ENCODE measurements at regions not wholly inside any gene's neighbourhood (a gene's known extent, or its start where the extent isn't known, plus 50 kb on each side); places are given as distances from the start of the nearest gene placed in this dataset.

DNA sequence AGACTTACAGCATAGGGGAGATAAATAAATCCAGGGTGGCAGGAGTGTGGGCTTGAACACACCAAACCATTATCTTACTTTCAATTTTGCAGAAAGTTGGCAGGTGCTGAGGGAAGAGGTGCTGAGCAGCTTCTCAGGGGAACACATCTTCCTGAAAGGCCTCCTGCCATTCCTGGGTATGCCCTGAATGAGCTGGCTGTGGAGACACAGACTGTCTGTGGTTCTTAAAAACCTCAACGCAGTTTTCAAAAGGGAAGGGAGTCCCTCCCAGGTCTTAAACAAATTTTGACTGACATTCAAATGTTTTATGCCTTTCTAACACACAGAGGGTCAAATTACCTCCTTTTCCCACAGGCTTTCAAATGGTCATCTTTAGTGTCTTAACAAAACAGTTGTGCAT, 166.9 kb downstream of the TNFSF18 start:
- Histone ChIP-seq H3K4me1 (ENCODE audit: insufficient read depth, poor library complexity, severe bottlenecking) (peaks cover 13% of the 10 kb centered on the region), H3K4me3 (ENCODE audit: severe bottlenecking) (no peak overlapping the region), H3K36me3 (ENCODE audit: low read depth) (no peaks in the 10 kb centered on the region), H3K27me3 (ENCODE audit: insufficient read depth, poor library complexity, severe bottlenecking) (no peaks in the 10 kb centered on the region), H3K9me3 (ENCODE audit: severe bottlenecking) (no peaks in the 10 kb centered on the region), H3K27ac (ENCODE audit: poor library complexity, severe bottlenecking) (no peak overlapping the region)
- TF ChIP-seq, protein P1, sequence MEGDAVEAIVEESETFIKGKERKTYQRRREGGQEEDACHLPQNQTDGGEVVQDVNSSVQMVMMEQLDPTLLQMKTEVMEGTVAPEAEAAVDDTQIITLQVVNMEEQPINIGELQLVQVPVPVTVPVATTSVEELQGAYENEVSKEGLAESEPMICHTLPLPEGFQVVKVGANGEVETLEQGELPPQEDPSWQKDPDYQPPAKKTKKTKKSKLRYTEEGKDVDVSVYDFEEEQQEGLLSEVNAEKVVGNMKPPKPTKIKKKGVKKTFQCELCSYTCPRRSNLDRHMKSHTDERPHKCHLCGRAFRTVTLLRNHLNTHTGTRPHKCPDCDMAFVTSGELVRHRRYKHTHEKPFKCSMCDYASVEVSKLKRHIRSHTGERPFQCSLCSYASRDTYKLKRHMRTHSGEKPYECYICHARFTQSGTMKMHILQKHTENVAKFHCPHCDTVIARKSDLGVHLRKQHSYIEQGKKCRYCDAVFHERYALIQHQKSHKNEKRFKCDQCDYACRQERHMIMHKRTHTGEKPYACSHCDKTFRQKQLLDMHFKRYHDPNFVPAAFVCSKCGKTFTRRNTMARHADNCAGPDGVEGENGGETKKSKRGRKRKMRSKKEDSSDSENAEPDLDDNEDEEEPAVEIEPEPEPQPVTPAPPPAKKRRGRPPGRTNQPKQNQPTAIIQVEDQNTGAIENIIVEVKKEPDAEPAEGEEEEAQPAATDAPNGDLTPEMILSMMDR (IDR thresholded peaks at IDR 0.05; ENCODE audit: poor library complexity, severe bottlenecking) = no peak
- DNase-seq (ENCODE audit: low spot score) (no peak), ATAC-seq (ENCODE audit: low read depth) (no peak)

DNA sequence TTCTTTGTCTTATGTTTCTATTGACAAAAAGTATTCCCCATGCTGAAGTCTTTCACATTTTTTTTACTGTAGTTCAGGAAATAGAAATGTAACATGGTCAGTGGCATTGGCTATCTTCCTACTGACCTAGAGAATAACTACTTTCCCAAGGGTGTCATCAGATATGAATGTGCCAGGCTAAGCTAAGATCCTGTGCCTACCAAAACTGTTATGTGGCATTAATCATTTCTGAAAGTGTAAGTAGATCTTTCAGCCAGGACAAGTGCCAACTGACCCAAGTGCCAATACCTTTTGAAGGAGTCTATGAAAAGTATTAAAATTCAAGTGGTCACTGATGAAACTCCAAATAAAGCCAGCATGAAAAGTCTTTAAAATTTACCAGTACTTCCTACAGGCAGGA, 165.3 kb downstream of the TNFSF18 start:
- TF ChIP-seq, protein P1 (IDR thresholded peaks at IDR 0.05; ENCODE audit: poor library complexity, severe bottlenecking) = no peak
- DNase-seq (ENCODE audit: low spot score) (no peak), ATAC-seq (ENCODE audit: low read depth) (peak; percentile 40; the same call in 1 of the 3 replicates)
- Histone ChIP-seq H3K27ac (ENCODE audit: poor library complexity, severe bottlenecking) (no peak overlapping the region), H3K27me3 (ENCODE audit: insufficient read depth, poor library complexity, severe bottlenecking) (no peaks in the 10 kb centered on the region), H3K36me3 (ENCODE audit: low read depth) (no peaks in the 10 kb centered on the region), H3K4me1 (ENCODE audit: insufficient read depth, poor library complexity, severe bottlenecking) (peaks cover 13% of the 10 kb centered on the region), H3K4me3 (ENCODE audit: severe bottlenecking) (no peak overlapping the region), H3K9me3 (ENCODE audit: severe bottlenecking) (no peaks in the 10 kb centered on the region)

DNA sequence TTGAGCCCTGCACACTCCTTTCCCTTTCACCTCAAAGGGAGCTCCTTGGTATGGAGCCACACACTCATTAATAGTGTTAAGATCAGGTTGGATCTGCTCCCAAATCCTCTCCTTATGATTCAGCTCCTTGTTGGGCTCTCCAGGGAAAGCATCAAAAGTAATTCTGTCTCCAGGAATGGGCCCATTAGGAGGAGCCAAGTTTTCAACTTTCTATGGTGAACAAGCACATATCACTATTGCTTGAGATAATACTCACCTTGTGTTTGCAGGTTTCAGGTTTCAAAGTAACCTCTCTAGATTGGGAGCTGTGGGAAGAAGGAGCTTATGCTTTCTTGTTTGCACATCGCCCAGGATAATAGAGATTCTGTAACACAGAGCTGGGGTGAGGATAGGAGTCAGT, 164.8 kb downstream of the TNFSF18 start:
- no peak overlapping the region for H3K27ac ChIP-seq (ENCODE audit: poor library complexity, severe bottlenecking)
- ATAC-seq (ENCODE audit: low read depth) (peak; percentile 45; the same call in 1 of the 3 replicates), DNase-seq (ENCODE audit: low spot score) (no peak)

DNA sequence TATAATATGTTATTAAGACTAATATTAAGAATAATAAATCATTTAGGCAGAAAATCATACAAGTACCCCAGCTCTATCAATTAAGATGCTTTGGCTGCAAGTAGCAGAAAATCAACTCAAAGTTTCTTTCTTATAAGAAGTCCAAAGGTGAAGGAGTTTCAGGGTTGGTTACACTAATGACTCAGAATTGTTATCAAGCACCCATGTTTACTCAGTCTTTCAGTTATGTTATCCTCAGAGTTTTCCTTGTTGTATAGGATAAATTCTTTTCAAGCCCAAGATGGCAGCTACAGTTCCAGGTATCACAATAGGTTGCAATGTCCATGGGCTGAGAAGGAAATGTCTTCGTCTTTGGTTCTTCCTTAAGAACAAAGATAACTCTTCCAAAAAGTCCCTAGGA, 163.6 kb downstream of the TNFSF18 start:
- DNase-seq (ENCODE audit: low spot score) = no peak
- no peak for ATAC-seq (ENCODE audit: low read depth)
- Histone ChIP-seq H3K36me3 (ENCODE audit: low read depth) (no peaks in the 10 kb centered on the region), H3K4me3 (ENCODE audit: severe bottlenecking) (no peak overlapping the region), H3K27ac (ENCODE audit: poor library complexity, severe bottlenecking) (no peak overlapping the region), H3K27me3 (ENCODE audit: insufficient read depth, poor library complexity, severe bottlenecking) (no peaks in the 10 kb centered on the region), H3K9me3 (ENCODE audit: severe bottlenecking) (no peaks in the 10 kb centered on the region), H3K4me1 (ENCODE audit: insufficient read depth, poor library complexity, severe bottlenecking) (peaks cover 13% of the 10 kb centered on the region)
- TF ChIP-seq, protein P1 (IDR thresholded peaks at IDR 0.05; ENCODE audit: poor library complexity, severe bottlenecking) = no peak

More for the DNA sequence above, 164.8 kb downstream of the TNFSF18 start:
- H3K36me3 ChIP-seq (ENCODE audit: low read depth) = no peaks in the 10 kb centered on the region
- H3K27me3 ChIP-seq (ENCODE audit: insufficient read depth, poor library complexity, severe bottlenecking) = no peaks in the 10 kb centered on the region
- TF ChIP-seq, protein P1 (IDR thresholded peaks at IDR 0.05; ENCODE audit: poor library complexity, severe bottlenecking) = no peak
- H3K4me3 ChIP-seq (ENCODE audit: severe bottlenecking) = no peak overlapping the region
- peaks cover 13% of the 10 kb centered on the region for H3K4me1 ChIP-seq (ENCODE audit: insufficient read depth, poor library complexity, severe bottlenecking)
- H3K9me3 ChIP-seq (ENCODE audit: severe bottlenecking) = no peaks in the 10 kb centered on the region

DNA sequence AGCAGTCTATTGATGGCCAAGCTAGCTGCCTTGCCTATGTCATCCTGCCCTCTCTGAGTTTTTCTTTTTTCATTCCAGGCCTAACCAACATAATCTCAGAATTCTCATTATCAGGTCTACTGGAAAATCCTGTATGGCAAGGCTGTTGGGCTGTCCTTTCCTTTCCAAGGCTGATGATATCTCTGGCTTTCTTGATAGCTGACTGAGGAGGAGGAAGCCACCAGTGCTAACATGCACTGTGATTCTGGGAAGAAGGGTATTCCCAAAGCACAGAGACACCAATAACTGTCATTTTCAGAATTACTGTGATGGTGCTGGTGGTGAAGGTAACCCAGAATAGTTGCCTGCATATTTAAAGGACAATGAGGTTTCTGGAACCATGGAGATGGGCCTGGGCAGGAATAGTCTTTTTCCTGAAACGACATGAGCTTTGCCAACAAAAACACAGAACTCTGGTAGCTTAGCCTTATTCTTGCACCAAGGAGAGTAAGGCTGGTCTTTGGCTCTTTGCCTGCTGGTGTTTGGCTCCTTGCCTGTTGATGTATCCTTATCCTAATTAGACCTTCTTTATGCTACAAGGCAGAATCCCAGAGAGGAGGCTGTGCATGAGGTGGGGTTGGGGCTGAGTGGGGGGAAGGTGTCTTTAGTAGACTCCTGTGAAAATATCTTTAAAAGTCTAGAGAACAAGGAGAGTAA, 157.4 kb downstream of the TNFSF18 start:
- DNase-seq (ENCODE audit: low spot score) = no peak
- H3K4me3 ChIP-seq (ENCODE audit: severe bottlenecking) = no peak overlapping the region
- H3K27ac ChIP-seq (ENCODE audit: poor library complexity, severe bottlenecking) = no peak overlapping the region
- 0 out of 3 replicates have a peak, but pooled peaks have one; percentile 14 for ATAC-seq (ENCODE audit: low read depth)
- no peaks in the 10 kb centered on the region for H3K27me3 ChIP-seq (ENCODE audit: insufficient read depth, poor library complexity, severe bottlenecking)
- no peaks in the 10 kb centered on the region for H3K36me3 ChIP-seq (ENCODE audit: low read depth)
- TF ChIP-seq, protein P1 (IDR thresholded peaks at IDR 0.05; ENCODE audit: poor library complexity, severe bottlenecking) = no peak
- no peaks in the 10 kb centered on the region for H3K9me3 ChIP-seq (ENCODE audit: severe bottlenecking)
- peaks cover 33% of the 10 kb centered on the region for H3K4me1 ChIP-seq (ENCODE audit: insufficient read depth, poor library complexity, severe bottlenecking)
